Upper lobe of left lung (tissue), 6 donors: ENCODE measurements at regions not wholly inside any gene's neighbourhood (a gene's known extent, or its start where the extent isn't known, plus 50 kb on each side); places are given as distances from the start of the nearest gene placed in this dataset.

ENCODE experiments used
- ATAC-seq, 2 donors: fragments of 200-7000 bp; cut with Tn5 transposase; one replicate each; pipeline ENCODE4 v1.9.1; 2022; ENCODE audit warnings: mild to moderate bottlenecking in 2 of 2, moderate library complexity in 2 of 2; ENCODE audit not compliant: low FRiP score in 2 of 2
- DNase-seq, 2 donors: peaks; one replicate each; pipeline ENCODE4 v3.0.0-alpha.2; 2019 to 2020
- H3K27ac ChIP-seq, 4 donors: fragments of 200-600 bp; sonication (generic); one replicate each; pipeline ENCODE4 v1.5.1; 2016 to 2019
- H3K27me3 ChIP-seq, 4 donors: fragments of 200-600 bp; sonication (generic); one replicate each; pipeline ENCODE4 v1.5.1; 2017 to 2019
- H3K36me3 ChIP-seq, 4 donors: fragments of 200-600 bp; sonication (generic); one replicate each; pipeline ENCODE4 v1.5.1; 2016 to 2019
- H3K4me1 ChIP-seq, 4 donors: fragments of 200-600 bp; sonication (generic); one replicate each; pipeline ENCODE4 v1.5.1; 2018 to 2019
- H3K4me3 ChIP-seq, 4 donors: fragments of 200-600 bp; sonication (generic); one replicate each; pipeline ENCODE4 v1.5.1; 2017 to 2019; ENCODE audit warnings: mild to moderate bottlenecking in 2 of 4, moderate library complexity in 1 of 4
- H3K9me3 ChIP-seq, 4 donors: fragments of 200-600 bp; sonication (generic); one replicate each; pipeline ENCODE4 v1.5.1; 2018 to 2019
- EP300 ChIP-seq, 4 donors: sonication (generic); formaldehyde crosslinking; IDR thresholded peaks; one replicate each; pipeline ENCODE4 v1.5.1; 2017; ENCODE audit warnings: antibody characterized with exemption in 4 of 4, control low read depth in 2 of 4
- POLR2A ChIP-seq, 4 donors: fragments of 450-650 bp; IDR thresholded peaks; one replicate each; pipeline ENCODE4 v1.5.1; 2016 to 2017; ENCODE audit warnings: antibody characterized with exemption in 4 of 4, mild to moderate bottlenecking in 2 of 4
- POLR2AphosphoS5 ChIP-seq, 2 donors: sonication (generic); formaldehyde crosslinking; IDR thresholded peaks; one replicate each; pipeline ENCODE4 v1.5.1; 2017; ENCODE audit warnings: antibody characterized with exemption in 2 of 2
- WGBS, 2 donors: methylation state at CpG; one replicate each; pipeline ENCODE4 v1.1.5; 2017 to 2018; 5-methylcytosine and 5-hydroxymethylcytosine counted together
- TF ChIP-seq, protein P1 (sequence below), 6 experiments: fragments of 450-650 bp in 4 of 6; fragments of 200-600 bp in 2 of 6; sonication (generic) in 2 of 6; IDR thresholded peaks; one replicate each; pipeline ENCODE4 v1.5.1; 2016 to 2019; ENCODE audit warnings: antibody characterized with exemption in 6 of 6
- donor health status: DM: no; HTN: no; CAD: no; lungs with moderate emphysema.
- donor health status: DM: no; HTN: yes; CAD: no; lungs with severe emphysema.

DNA sequence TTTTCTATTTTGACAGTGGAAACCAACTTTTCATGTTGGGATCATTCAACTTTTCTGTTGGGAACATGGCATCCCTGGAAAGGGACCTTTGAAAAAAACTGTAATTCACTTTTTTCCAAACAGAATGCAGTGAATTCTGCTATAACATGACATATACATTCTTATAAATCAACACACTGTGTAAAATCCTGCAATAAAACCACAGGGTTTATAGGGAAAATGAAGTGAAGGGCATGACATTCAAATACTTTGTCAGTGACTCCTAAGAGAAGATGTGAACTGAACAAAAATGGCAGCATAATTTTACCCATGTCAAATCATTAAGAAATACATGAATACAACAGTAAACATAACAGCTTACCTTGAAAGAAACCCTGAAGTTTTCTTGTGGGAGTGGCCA lies 264.5 kb upstream of the ANKRD50 start:
- H3K27ac ChIP-seq = no peak overlapping the region
- H3K27me3 ChIP-seq = no peaks in the 10 kb centered on the region
- no peaks in the 10 kb centered on the region for H3K36me3 ChIP-seq
- no peak overlapping the region for H3K4me3 ChIP-seq
- no peaks in the 10 kb centered on the region for H3K9me3 ChIP-seq
- H3K4me1 ChIP-seq = no peaks in the 10 kb centered on the region
- DNase-seq (no peak), ATAC-seq (no peak)
- TF ChIP-seq EP300 (IDR thresholded peaks at IDR 0.05) (no peak), POLR2AphosphoS5 (IDR thresholded peaks at IDR 0.05) (no peak), POLR2A (IDR thresholded peaks at IDR 0.05) (no peak)
- TF ChIP-seq, protein P1, sequence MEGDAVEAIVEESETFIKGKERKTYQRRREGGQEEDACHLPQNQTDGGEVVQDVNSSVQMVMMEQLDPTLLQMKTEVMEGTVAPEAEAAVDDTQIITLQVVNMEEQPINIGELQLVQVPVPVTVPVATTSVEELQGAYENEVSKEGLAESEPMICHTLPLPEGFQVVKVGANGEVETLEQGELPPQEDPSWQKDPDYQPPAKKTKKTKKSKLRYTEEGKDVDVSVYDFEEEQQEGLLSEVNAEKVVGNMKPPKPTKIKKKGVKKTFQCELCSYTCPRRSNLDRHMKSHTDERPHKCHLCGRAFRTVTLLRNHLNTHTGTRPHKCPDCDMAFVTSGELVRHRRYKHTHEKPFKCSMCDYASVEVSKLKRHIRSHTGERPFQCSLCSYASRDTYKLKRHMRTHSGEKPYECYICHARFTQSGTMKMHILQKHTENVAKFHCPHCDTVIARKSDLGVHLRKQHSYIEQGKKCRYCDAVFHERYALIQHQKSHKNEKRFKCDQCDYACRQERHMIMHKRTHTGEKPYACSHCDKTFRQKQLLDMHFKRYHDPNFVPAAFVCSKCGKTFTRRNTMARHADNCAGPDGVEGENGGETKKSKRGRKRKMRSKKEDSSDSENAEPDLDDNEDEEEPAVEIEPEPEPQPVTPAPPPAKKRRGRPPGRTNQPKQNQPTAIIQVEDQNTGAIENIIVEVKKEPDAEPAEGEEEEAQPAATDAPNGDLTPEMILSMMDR (IDR thresholded peaks at IDR 0.05) = no peak

GRCh38 chr4:124974152-124974551 lies 261.6 kb upstream of the ANKRD50 start:
- Histone ChIP-seq H3K36me3 (no peaks in the 10 kb centered on the region), H3K9me3 (no peaks in the 10 kb centered on the region), H3K27me3 (no peaks in the 10 kb centered on the region), H3K4me3 (no peak overlapping the region), H3K27ac (no peak overlapping the region), H3K4me1 (no peaks in the 10 kb centered on the region)
- WGBS, 2 donors = 94 to 97% methylated on average over 1 of the region's 1 CpG
- TF ChIP-seq POLR2AphosphoS5 (IDR thresholded peaks at IDR 0.05) = no peak
- TF ChIP-seq, protein P1 (IDR thresholded peaks at IDR 0.05) = no peak
- no peak for TF ChIP-seq EP300 (IDR thresholded peaks at IDR 0.05)
- no peak for TF ChIP-seq POLR2A (IDR thresholded peaks at IDR 0.05)
- ATAC-seq (no peak), DNase-seq (no peak)

DNA sequence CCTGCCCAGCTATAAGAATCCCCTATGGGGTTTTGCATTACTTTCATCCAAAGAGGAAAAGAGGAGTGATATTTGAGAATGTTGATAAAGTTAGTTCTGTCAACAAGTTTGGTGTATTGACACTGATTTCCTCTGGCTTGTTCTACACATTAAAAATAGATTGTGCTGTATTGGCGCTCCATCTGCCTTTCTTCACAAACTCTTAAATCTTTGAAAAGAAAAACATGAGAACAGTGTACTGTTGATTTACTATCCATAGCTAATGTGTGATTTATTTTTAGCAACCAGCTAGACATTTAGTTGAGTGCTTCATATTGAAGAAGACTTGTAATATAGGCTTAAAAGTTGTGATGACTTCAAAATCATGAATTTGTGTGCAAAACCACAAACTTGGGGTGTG lies 261.2 kb upstream of the ANKRD50 start:
- 87 to 97% methylated on average over 1 of the region's 1 CpG for WGBS, 2 donors
- ATAC-seq = no peak
- Histone ChIP-seq H3K27ac (no peak overlapping the region), H3K4me1 (no peaks in the 10 kb centered on the region), H3K4me3 (no peak overlapping the region), H3K36me3 (no peaks in the 10 kb centered on the region), H3K27me3 (no peaks in the 10 kb centered on the region), H3K9me3 (no peaks in the 10 kb centered on the region)
- TF ChIP-seq POLR2A (IDR thresholded peaks at IDR 0.05) (no peak), EP300 (IDR thresholded peaks at IDR 0.05) (no peak), POLR2AphosphoS5 (IDR thresholded peaks at IDR 0.05) (no peak)
- TF ChIP-seq, protein P1 (IDR thresholded peaks at IDR 0.05) = no peak
- no peak for DNase-seq

DNA sequence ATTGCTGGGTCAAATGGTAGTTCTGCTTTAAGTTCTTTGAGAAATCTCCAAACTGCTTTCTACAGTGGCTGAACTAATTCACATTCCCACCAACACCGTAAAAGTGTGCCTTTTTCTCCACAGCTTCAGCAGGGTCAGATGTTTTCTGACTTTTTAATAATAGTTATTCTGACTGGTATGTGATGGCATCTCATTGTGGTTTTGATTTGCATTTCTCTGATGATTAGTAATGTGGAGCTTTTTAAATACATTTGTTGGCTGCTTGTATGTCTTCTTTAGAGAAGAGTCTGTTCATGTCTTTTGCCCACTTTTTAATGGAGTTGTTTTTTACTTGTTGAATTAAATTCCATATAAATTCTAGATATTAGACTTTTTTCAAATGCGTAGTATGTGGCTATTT lies 257.5 kb upstream of the ANKRD50 start:
- TF ChIP-seq, protein P1 (IDR thresholded peaks at IDR 0.05) = no peak
- TF ChIP-seq POLR2AphosphoS5 (IDR thresholded peaks at IDR 0.05) (no peak), EP300 (IDR thresholded peaks at IDR 0.05) (no peak), POLR2A (IDR thresholded peaks at IDR 0.05) (no peak)
- ATAC-seq (no peak), DNase-seq (no peak)
- 88 to 94% methylated on average over 2 of the region's 2 CpGs for WGBS, 2 donors
- Histone ChIP-seq H3K4me1 (no peaks in the 10 kb centered on the region), H3K27ac (no peak overlapping the region), H3K9me3 (no peaks in the 10 kb centered on the region), H3K4me3 (no peak overlapping the region), H3K36me3 (no peaks in the 10 kb centered on the region), H3K27me3 (no peaks in the 10 kb centered on the region)

DNA sequence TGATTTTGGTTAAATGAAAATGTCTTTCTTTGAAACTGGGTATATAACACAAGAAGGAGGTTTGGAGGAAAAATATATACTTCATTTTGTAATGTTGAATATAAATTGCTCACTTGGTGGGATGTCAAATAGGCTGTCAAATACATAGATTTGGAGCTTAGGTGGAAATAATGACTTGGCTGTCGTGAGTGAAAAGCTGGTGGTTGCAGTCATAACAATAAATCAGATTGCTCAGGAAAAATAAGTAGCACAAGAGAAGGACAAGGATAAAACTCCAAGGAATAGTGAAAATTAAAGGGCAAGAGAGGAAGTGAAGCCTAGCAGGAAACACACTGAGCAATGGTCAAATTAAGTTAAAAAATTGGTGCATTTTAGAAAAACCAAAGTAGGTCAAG lies 253.0 kb upstream of the ANKRD50 start:
- 78 to 91% methylated on average over 1 of the region's 1 CpG for WGBS, 2 donors
- DNase-seq (no peak), ATAC-seq (no peak)

More for the DNA sequence above, 253.0 kb upstream of the ANKRD50 start:
- Histone ChIP-seq H3K27ac (no peak overlapping the region), H3K4me1 (no peaks in the 10 kb centered on the region), H3K4me3 (no peak overlapping the region), H3K27me3 (no peaks in the 10 kb centered on the region), H3K9me3 (peaks cover 4 to 15% (median 10%) of the 10 kb centered on the region in 4 donors), H3K36me3 (no peaks in the 10 kb centered on the region)
- TF ChIP-seq, protein P1 (IDR thresholded peaks at IDR 0.05) = no peak
